HG03565 (cell line): ENCODE measurements at regions not wholly inside any gene's neighbourhood (a gene's known extent, or its start where the extent isn't known, plus 50 kb on each side); places are given as distances from the start of the nearest gene placed in this dataset.
"Not testable (repeated sequence)": the region's sequence is repeated elsewhere in the genome, so short reads cannot be mapped to it uniquely, and the experiment has no call there.

Experiments used
- ATAC-seq: cut with Tn5 transposase; IDR thresholded peaks from one replicate; pipeline ENCODE4 v1.9.1; 2021; ENCODE audit warnings: mild to moderate bottlenecking, moderate library complexity; ENCODE audit not compliant: unreplicated experiment

DNA sequence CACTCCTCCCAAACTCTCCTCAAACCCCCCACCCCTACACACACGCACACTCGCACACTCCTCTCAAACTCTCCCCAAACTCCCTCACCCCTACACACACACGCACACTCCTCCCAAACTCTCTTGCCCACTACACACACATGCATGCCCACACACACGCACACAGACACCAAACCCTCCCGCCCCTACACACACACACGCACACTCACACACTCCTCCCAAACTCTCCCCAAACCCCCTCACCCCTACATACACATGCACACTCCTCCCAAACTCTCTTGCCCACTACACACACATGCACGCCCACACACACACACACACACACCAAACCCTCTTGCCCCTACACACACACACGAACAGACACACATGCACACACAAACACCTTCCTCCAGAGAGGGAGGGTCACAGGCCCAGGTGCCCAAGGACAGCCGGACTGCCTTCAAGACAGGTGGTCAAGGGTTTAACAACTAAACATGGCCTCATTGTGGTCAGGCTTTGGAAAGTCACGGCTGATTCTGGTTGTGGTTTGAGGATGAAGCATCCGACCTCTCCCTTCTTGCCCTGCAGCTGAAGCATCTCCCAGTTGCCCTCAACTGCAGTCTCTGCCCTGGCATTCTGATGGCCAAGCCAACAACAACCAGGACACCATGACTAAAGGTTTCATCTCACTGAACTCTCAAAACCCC, 72.3 kb upstream of the SNTG2 start:
- ATAC-seq: no peak

GRCh38 chr2:877747-878146, 72.9 kb upstream of the SNTG2 start:
- no peak for ATAC-seq

DNA sequence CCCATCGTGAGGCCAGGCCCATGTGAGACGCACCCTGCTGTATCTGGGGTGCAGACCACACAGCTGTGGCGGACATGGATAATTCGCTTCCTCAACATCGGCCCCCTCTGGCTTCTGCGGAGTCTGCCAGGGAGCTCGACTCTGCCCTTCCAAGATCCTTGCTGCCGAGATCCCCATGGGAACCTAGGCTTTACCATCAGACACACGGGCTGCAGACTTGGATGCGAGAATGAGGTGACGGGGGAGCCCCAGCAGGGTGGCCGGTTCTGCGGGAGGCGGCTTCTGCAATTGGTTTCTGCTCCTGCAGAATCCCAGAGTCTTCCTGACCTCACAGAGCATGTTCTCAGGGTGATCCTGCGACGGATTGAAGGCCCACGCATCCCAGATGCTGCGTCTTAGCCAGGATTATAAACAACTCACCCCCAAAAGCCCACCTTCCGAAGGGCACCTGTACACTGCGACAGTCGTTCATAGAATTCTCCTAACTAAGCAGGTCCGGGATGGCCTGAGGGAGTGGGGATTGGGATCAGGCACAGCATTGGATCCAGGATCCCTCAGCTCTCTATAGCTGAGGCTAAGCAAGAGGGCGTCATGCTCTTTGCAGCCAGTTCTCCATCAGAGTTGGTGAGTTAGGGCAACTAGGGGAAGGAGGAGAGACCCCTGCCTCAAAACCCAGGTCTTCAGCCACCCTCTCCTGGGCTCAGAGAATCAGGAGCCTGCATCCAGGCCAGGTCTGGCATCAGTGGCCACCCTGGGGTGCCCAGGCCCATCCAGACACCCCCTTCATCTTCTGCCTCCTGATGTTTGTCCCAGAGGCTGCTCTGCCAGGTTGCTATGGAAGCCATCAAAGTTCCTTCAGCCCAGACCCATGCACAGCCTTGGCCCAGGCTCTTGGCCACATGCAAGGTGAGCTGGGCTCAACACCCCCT, 74.7 kb upstream of the SNTG2 start:
- no peak for ATAC-seq

GRCh38 chr2:873651-874580, 76.7 kb upstream of the SNTG2 start:
- no peak for ATAC-seq

- no peak for ATAC-seq
These were observed 77.6 kb upstream of the SNTG2 start for GRCh38 chr2:873027-873426.

GRCh38 chr2:871926-872680, 78.5 kb upstream of the SNTG2 start:
- ATAC-seq: no peak

DNA sequence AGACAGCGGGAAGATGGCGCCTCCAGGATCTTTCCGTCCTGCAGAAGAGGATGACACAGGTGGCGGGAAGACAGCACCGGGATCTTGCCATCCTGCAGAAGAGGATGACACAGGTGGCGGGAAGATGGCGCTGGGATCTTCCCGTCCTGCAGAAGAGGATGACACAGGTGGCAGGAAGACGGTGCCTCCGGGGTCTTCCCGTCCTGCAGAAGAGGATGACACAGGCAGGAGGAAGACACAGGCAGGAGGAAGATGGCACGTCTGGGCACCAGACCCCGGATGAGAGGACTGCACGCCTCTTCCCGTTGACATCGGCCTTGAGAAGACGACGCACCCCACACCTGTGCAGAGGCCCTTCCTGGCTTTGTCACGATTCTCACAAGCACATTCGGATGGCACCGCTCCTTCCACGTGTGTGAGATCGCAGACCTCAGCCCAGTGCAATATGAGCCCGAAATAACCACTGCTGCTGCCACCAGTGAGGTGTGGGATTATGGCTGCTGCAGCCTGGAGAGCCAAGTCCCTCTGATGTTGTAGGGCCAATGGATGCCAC, 79.4 kb upstream of the SNTG2 start:
- ATAC-seq: no peak

DNA sequence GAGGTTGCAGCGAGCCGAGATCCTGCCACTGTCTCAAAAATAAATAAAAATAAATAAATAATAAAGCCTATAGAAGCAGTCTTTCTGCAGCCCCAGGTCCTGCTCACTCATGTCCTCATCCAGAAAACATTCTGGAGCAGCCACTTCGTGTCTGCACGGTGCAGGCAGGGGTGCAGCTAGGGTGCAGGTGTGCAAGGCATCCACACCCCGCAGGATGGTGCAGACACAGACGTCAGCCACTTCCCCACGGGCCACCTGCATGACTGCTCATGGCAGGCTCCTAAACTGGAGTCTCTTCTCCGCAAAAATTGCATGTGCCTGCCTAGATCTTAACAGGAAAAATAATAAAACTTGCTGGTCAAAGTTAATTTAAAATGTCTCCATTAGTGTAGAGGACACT, 80.2 kb upstream of the SNTG2 start:
- ATAC-seq: no peak

DNA sequence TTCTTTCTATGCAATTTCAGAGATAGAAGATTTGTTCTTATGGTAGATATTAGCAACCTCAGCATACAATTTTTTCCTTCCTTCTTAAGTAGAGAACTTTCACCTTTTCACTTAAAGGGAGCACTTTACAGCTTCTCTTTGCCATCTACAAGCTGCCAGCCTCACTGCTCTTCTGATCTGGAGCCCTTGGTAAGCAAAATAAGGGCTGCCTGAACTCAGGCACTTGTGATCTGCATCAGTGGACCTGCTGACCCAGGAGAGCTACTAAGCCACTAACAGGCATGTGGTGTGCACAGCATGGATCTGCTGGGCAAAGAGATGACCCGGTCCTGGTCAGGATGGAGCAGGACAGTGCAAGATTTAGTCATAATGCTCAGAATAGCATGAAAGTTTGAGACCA, 80.8 kb upstream of the SNTG2 start:
- no peak for ATAC-seq

- ATAC-seq: no peak
These were observed 81.2 kb upstream of the SNTG2 start for GRCh38 chr2:869357-869871.

DNA sequence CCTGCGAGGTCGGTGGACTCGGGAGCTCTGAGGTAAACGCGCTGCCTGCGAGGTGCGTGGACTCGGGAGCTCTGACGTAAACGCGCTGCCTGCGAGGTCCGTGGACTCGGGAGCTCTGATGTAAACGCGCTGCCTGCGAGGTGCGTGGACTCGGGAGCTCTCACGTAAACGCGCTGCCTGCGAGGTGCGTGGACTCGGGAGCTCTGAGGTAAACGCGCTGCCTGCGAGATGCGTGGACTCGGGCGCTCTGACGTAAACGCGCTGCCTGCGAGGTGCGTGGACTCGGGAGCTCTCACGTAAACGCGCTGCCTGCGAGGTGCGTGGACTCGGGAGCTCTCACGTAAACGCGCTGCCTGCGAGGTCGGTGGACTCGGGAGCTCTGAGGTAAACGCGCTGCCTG, 81.8 kb upstream of the SNTG2 start:
- not testable (repeated sequence) for ATAC-seq

DNA sequence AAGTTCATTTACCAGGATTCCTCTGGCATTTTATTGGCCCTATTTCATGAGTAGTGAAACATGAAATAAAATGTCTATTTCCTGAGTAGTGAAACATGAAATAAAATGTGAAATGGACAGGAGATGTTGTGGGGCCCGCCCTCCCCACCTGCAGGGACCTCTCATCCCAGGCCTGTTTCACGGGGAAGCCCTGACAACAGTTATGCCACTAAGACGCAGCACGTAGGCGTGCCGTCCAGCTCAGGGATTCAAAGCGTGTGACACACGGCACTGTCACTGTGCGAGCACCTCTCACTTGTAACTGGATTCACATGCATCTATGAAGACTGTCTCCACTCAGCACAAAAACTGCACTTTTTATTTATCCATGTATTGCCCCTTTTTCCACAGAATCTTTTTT, 83.4 kb upstream of the SNTG2 start:
- no peak for ATAC-seq

- ATAC-seq: no peak
These were observed 83.8 kb upstream of the SNTG2 start for GRCh38 chr2:866887-867286.

- no peak for ATAC-seq
These were observed 84.5 kb upstream of the SNTG2 start for GRCh38 chr2:866009-866680.

DNA sequence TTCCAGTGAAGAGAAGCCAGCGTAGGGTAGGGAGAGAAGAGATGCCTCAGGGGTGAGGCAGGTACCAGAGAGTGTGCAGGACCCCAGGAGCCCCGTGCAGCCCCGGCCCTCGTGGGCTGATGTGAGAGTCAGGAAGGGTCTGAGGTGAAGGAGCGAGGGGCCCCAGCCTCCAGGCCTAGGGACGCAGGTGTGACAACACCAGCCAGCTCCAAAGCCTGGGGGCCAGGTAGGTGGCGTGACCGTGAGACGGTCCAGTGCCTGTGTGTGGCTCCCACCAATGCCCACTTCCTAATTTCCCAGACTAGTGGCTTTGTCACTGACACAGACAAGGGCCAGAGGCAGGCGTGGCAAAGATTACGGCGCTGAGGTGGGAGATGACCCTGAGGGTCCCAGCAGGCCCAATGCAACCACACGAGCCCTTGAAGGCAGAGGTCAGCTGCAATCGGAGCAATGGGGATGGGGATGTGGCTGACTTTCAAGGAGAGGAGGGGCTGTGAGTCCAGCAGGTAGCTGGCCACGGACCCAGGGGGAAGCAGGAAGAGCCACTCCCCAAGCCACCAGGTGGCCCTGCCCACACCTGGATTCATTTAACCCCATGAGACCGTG, 86.0 kb upstream of the SNTG2 start:
- no peak for ATAC-seq

- no peak for ATAC-seq
These were observed 86.8 kb upstream of the SNTG2 start for GRCh38 chr2:863732-864450.

DNA sequence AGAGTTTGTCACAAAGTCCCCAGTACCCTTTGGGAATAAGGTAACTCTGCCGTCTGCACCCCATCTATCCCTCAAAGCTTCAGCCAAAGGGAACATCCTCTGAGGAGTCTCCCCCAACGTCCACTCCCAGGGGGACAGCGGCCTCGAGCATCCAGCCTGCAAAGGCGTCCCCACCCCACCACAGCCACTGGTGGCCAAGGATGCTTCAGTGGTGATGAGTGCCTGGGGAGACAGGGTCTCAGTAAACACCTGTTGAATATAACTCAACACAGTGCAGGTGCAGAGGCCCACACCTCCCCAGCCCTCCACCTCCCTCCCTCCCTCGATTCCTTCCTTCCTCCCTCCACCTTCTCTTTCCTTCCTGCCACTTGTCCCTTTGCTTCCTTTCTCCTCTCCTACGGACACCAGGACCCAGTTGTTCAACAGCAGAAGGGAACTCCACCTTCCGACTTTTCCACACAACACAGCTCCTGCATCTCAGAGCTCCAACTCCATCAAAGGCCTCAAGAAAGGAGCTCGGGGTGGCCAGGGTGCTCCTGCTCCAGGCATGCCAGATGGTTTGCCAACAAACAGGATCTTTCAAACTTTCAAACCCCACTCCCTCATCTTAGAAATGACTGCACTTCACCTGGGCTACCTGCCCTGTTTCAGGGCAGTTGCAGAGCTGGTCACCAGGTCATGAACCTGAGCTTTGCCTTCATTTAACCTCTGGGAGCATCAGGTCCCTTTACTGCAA, 87.8 kb upstream of the SNTG2 start:
- ATAC-seq: no peak

DNA sequence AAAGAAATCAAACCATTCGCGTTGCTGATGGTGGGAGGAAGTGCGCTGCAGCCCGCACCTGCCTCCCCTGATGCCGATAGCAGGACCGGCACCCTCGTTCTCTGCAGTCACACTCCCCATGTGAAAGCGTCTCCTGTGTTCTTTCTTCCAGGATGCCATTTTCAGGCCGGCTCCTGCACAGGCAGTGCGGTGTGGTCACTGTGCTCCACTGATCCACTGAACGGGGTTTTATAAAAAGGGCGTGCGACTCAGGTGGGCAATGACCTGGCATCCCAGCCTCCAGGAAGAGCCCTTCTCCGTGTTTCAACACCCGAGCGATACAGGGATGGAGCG, 88.3 kb upstream of the SNTG2 start:
- no peak for ATAC-seq
